Liver (tissue), 8 donors: ENCODE measurements at regions not wholly inside any gene's neighbourhood (a gene's known extent, or its start where the extent isn't known, plus 50 kb on each side); places are given as distances from the start of the nearest gene placed in this dataset.

Experiments used
- DNase-seq: peaks from one replicate; pipeline ENCODE4 v3.0.0-alpha.2; 2017; ENCODE audit warnings: low spot score
- H3K27ac ChIP-seq, 2 donors: one replicate each; pipeline ENCODE4 v1.7.0; 2013; ENCODE audit warnings: inconsistent platforms in 2 of 2, low read length in 2 of 2, control low read depth in 1 of 2, low read depth in 1 of 2, mild to moderate bottlenecking in 1 of 2
- H3K27me3 ChIP-seq, 4 donors: one replicate each; pipeline versions ENCODE4 v1.6.1 to v1.7.0; 2013; ENCODE audit warnings: low read length in 3 of 4, inconsistent platforms in 1 of 4, mild to moderate bottlenecking in 1 of 4, moderate library complexity in 1 of 4; ENCODE audit not compliant: control insufficient read depth in 4 of 4, insufficient read depth in 4 of 4
- H3K36me3 ChIP-seq, 4 donors: one replicate each; pipeline versions ENCODE4 v1.6.1 to v1.7.0; 2013; ENCODE audit warnings: low read length in 3 of 4, mild to moderate bottlenecking in 3 of 4, low read depth in 1 of 4, moderate library complexity in 1 of 4; ENCODE audit not compliant: control insufficient read depth in 4 of 4, insufficient read depth in 3 of 4
- H3K4me1 ChIP-seq, 4 donors: one replicate each; pipeline versions ENCODE4 v1.6.1 to v1.7.0; 2013; ENCODE audit warnings: low read length in 3 of 4, mild to moderate bottlenecking in 3 of 4, moderate library complexity in 1 of 4; ENCODE audit not compliant: control insufficient read depth in 4 of 4, insufficient read depth in 4 of 4
- H3K4me3 ChIP-seq, 3 donors: one replicate each; pipeline versions ENCODE4 v1.6.1 to v1.7.0; 2013; ENCODE audit warnings: low read length in 3 of 3, control low read depth in 1 of 3, low read depth in 1 of 3, mild to moderate bottlenecking in 1 of 3
- H3K9ac ChIP-seq, 2 donors: one replicate each; pipeline ENCODE4 v1.7.0; 2013; ENCODE audit warnings: low read length in 2 of 2, mild to moderate bottlenecking in 2 of 2, moderate library complexity in 2 of 2, control low read depth in 1 of 2, low read depth in 1 of 2
- H3K9me3 ChIP-seq, 4 donors: one replicate each; pipeline versions ENCODE4 v1.6.1 to v1.7.0; 2013; ENCODE audit warnings: low read length in 3 of 4; ENCODE audit not compliant: control insufficient read depth in 4 of 4
- ATF3 ChIP-seq: IDR thresholded peaks from 2 replicates; pipeline ENCODE4 v1.6.1; 2016; ENCODE audit warnings: antibody characterized with exemption
- CTCF ChIP-seq: fragments of 150-350 bp; IDR thresholded peaks from 2 replicates; pipeline ENCODE4 v1.5.1; 2017; ENCODE audit warnings: improper control_type of control experiment, low read depth, low read length; ENCODE audit not compliant: missing input control
- EGR1 ChIP-seq, 2 donors: IDR thresholded peaks; 2 replicates each; pipeline ENCODE4 v1.6.1; 2016 to 2018; ENCODE audit warnings: antibody characterized with exemption in 2 of 2, low read depth in 2 of 2
- FOXA1 ChIP-seq: IDR thresholded peaks from 2 replicates; pipeline ENCODE4 v1.6.1; 2016; ENCODE audit warnings: antibody characterized with exemption
- FOXA2 ChIP-seq: IDR thresholded peaks from 2 replicates; pipeline ENCODE4 v1.6.1; 2016; ENCODE audit warnings: antibody characterized with exemption
- GABPA ChIP-seq, 2 donors: IDR thresholded peaks in 1 of 2; conservative IDR thresholded peaks in 1 of 2; 2 replicates each; pipeline ENCODE4 v1.6.1; 2016; ENCODE audit warnings: antibody characterized with exemption in 2 of 2, mild to moderate bottlenecking in 1 of 2, moderate library complexity in 1 of 2
- HNF4A ChIP-seq, 2 donors: conservative IDR thresholded peaks; 2 replicates each; pipeline ENCODE4 v1.6.1; 2016; ENCODE audit warnings: antibody characterized with exemption in 2 of 2, mild to moderate bottlenecking in 2 of 2
- HNF4G ChIP-seq: IDR thresholded peaks from 2 replicates; pipeline ENCODE4 v1.6.1; 2016; ENCODE audit warnings: antibody characterized with exemption
- NR2F2 ChIP-seq: IDR thresholded peaks from 2 replicates; pipeline ENCODE4 v1.6.1; 2016; ENCODE audit warnings: antibody characterized with exemption
- RAD21 ChIP-seq, 2 donors: IDR thresholded peaks; 2 replicates each; pipeline ENCODE4 v1.6.1; 2016; ENCODE audit warnings: antibody characterized with exemption in 2 of 2, mild to moderate bottlenecking in 2 of 2
- RXRA ChIP-seq, 2 donors: IDR thresholded peaks; 2 replicates each; pipeline ENCODE4 v1.6.1; 2017 to 2018; ENCODE audit warnings: antibody characterized with exemption in 2 of 2, mild to moderate bottlenecking in 1 of 2
- SP1 ChIP-seq: IDR thresholded peaks from 2 replicates; pipeline ENCODE4 v1.6.1; 2018; ENCODE audit warnings: antibody characterized with exemption, mild to moderate bottlenecking
- TAF1 ChIP-seq: conservative IDR thresholded peaks from 2 replicates; pipeline ENCODE4 v1.6.1; 2016; ENCODE audit warnings: antibody characterized with exemption, mild to moderate bottlenecking
- YY1 ChIP-seq: IDR thresholded peaks from 2 replicates; pipeline ENCODE4 v1.6.1; 2016; ENCODE audit warnings: antibody characterized with exemption, mild to moderate bottlenecking
- WGBS: extraction: QIAGEN DNeasy Blood & Tissue Kit; methylation state at CpG from one replicate; pipeline ENCODE4 v1.1.7; 2013; 5-methylcytosine and 5-hydroxymethylcytosine counted together
- TF ChIP-seq, protein P1 (sequence below): IDR thresholded peaks from 2 replicates; pipeline ENCODE4 v1.6.1; 2016; ENCODE audit warnings: antibody characterized with exemption
- TF ChIP-seq, protein P2 (sequence below): IDR thresholded peaks from 2 replicates; pipeline ENCODE4 v1.6.1; 2016; ENCODE audit warnings: antibody characterized with exemption
- donor health status: healthy.
- donor health status: healthy.
- donor health status: healthy.
- donor health status: healthy.
- donor health status: healthy.

DNA sequence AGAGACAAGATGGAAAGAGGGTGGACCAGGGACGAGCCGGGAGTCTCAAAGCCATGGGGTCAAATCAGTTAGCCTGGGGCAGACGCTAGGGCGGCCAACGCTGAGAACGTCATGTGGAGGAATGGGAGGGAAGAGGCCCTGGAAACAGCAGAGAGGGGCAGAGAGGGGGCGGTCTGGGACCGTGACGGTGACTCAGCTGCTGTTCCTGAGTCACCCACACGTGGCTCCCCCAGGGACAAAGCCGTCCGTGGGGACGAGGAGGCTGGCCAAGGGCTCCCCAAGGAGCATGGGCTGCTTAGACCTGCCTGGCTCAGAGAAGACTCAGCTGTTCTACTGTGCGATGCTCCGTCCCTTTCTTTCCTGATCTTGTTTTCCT, 108.4 kb upstream of the LRPAP1 start:
- Histone ChIP-seq H3K9ac (no peak overlapping the region), H3K27me3 (peaks cover 0 to 2% (median 0%) of the 10 kb centered on the region in 4 donors), H3K9me3 (no peaks in the 10 kb centered on the region), H3K4me3 (no peak overlapping the region), H3K4me1 (no peaks in the 10 kb centered on the region), H3K36me3 (no peaks in the 10 kb centered on the region), H3K27ac (no peak overlapping the region)
- WGBS: 69% methylated on average over 15 of the region's 15 CpGs
- TF ChIP-seq, protein P1, sequence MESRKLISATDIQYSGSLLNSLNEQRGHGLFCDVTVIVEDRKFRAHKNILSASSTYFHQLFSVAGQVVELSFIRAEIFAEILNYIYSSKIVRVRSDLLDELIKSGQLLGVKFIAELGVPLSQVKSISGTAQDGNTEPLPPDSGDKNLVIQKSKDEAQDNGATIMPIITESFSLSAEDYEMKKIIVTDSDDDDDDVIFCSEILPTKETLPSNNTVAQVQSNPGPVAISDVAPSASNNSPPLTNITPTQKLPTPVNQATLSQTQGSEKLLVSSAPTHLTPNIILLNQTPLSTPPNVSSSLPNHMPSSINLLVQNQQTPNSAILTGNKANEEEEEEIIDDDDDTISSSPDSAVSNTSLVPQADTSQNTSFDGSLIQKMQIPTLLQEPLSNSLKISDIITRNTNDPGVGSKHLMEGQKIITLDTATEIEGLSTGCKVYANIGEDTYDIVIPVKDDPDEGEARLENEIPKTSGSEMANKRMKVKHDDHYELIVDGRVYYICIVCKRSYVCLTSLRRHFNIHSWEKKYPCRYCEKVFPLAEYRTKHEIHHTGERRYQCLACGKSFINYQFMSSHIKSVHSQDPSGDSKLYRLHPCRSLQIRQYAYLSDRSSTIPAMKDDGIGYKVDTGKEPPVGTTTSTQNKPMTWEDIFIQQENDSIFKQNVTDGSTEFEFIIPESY: no peak
- DNase-seq: no peak

- Histone ChIP-seq H3K36me3 (no peaks in the 10 kb centered on the region), H3K9me3 (no peaks in the 10 kb centered on the region), H3K27ac (no peak overlapping the region), H3K4me1 (no peaks in the 10 kb centered on the region), H3K4me3 (no peak overlapping the region), H3K9ac (no peak overlapping the region), H3K27me3 (peaks cover 0 to 2% (median 0%) of the 10 kb centered on the region in 4 donors)
- whole genome bisulfite sequencing: 79% methylated on average over 22 of the region's 22 CpGs
- no peak for DNase-seq
- TF ChIP-seq CTCF: no peak
- no peak for TF ChIP-seq RAD21 (IDR thresholded peaks at IDR 0.05)
- TF ChIP-seq FOXA2: no peak
- no peak for TF ChIP-seq SP1
- no peak for TF ChIP-seq EGR1 (IDR thresholded peaks at IDR 0.05; ENCODE audit: low read depth in 2 of 2)
- TF ChIP-seq GABPA (IDR thresholded peaks at IDR 0.05 in 1 of 2, conservative IDR thresholded peaks at IDR 0.05 in 1 of 2): no peak
- no peak for TF ChIP-seq HNF4G
- TF ChIP-seq HNF4A (conservative IDR thresholded peaks at IDR 0.05): no peak
- TF ChIP-seq, protein P2, sequence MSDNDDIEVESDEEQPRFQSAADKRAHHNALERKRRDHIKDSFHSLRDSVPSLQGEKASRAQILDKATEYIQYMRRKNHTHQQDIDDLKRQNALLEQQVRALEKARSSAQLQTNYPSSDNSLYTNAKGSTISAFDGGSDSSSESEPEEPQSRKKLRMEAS: no peak
- no peak for TF ChIP-seq RXRA (IDR thresholded peaks at IDR 0.05)
- TF ChIP-seq ATF3: no peak
- TF ChIP-seq NR2F2: no peak
- no peak for TF ChIP-seq YY1
- TF ChIP-seq FOXA1: no peak
- no peak for TF ChIP-seq TAF1
These were observed 107.7 kb upstream of the LRPAP1 start for GRCh38 chr4:3639613-3640586.
